T1000 (cell line): ENCODE measurements at regions not wholly inside any gene's neighbourhood (a gene's known extent, or its start where the extent isn't known, plus 50 kb on each side); places are given as distances from the start of the nearest gene placed in this dataset.
"Not testable (repeated sequence)": the region's sequence is repeated elsewhere in the genome, so short reads cannot be mapped to it uniquely, and the experiment has no call there.

Source experiments
- DNase-seq: peaks from one replicate; lab custom pipeline; 2025; ENCODE audit warnings: mixed read lengths; lab: John Stamatoyannopoulos, UW

- no peak for DNase-seq
Measured at GRCh38 chr15:30030345-30030744, 52.4 kb upstream of the GOLGA8J start.

- no peak for DNase-seq
Measured at GRCh38 chr15:30023798-30024295, 58.9 kb upstream of the GOLGA8J start.

GRCh38 chr15:30010746-30011145 is 72.0 kb upstream of the GOLGA8J start:
- no peak for DNase-seq

- DNase-seq, result no peak
Measured at GRCh38 chr15:30008156-30008555, 74.6 kb upstream of the GOLGA8J start.

GRCh38 chr15:30001602-30002001 is 81.2 kb upstream of the GOLGA8J start:
- DNase-seq, result no peak

GRCh38 chr15:29998033-29998432 is 84.7 kb upstream of the GOLGA8J start:
- no peak for DNase-seq

GRCh38 chr15:29997499-29997898 is 85.3 kb upstream of the GOLGA8J start:
- DNase-seq, result no peak

- DNase-seq, result no peak
Measured at GRCh38 chr15:29994284-29994683, 88.5 kb upstream of the GOLGA8J start.

GRCh38 chr15:29990954-29991353 is 91.8 kb upstream of the GOLGA8J start:
- DNase-seq, result no peak

- DNase-seq, result no peak
Measured at GRCh38 chr15:29990035-29990434, 92.7 kb upstream of the GOLGA8J start.

GRCh38 chr15:29988701-29989100 is 94.1 kb upstream of the GOLGA8J start:
- DNase-seq, result no peak

GRCh38 chr15:29986946-29987345 is 95.8 kb upstream of the GOLGA8J start:
- DNase-seq, result no peak

- DNase-seq, result no peak
Measured at GRCh38 chr15:29978411-29979382, 104.1 kb upstream of the GOLGA8J start.

GRCh38 chr15:29974056-29974455 is 108.7 kb upstream of the GOLGA8J start:
- not testable (repeated sequence) for DNase-seq

GRCh38 chr15:29972051-29972450 is 110.7 kb upstream of the GOLGA8J start:
- no peak for DNase-seq

GRCh38 chr15:29970402-29970695 is 112.4 kb upstream of the GOLGA8J start:
- no peak for DNase-seq

- DNase-seq, result no peak
Measured at GRCh38 chr15:29969562-29970401, 113.0 kb upstream of the GOLGA8J start.

GRCh38 chr15:29968895-29969561 is 113.7 kb upstream of the GOLGA8J start:
- DNase-seq, result no peak

GRCh38 chr15:29968099-29968894 is 114.5 kb upstream of the GOLGA8J start:
- no peak for DNase-seq

- no peak for DNase-seq
Measured at GRCh38 chr15:29962407-29962806, 120.3 kb upstream of the GOLGA8J start.

GRCh38 chr15:29959384-29960137 is 123.2 kb upstream of the GOLGA8J start:
- no peak for DNase-seq
